IPS-NIHi7 (cell line): ENCODE measurements at regions not wholly inside any gene's neighbourhood (a gene's known extent, or its start where the extent isn't known, plus 50 kb on each side); places are given as distances from the start of the nearest gene placed in this dataset.
"Not testable (repeated sequence)": the region's sequence is repeated elsewhere in the genome, so short reads cannot be mapped to it uniquely, and the experiment has no call there.

Source experiments
- DNase-seq: peaks from one replicate; pipeline ENCODE4 v3.0.0; 2012; ENCODE audit warnings: mixed read lengths; ENCODE audit errors: extremely low spot score

DNA sequence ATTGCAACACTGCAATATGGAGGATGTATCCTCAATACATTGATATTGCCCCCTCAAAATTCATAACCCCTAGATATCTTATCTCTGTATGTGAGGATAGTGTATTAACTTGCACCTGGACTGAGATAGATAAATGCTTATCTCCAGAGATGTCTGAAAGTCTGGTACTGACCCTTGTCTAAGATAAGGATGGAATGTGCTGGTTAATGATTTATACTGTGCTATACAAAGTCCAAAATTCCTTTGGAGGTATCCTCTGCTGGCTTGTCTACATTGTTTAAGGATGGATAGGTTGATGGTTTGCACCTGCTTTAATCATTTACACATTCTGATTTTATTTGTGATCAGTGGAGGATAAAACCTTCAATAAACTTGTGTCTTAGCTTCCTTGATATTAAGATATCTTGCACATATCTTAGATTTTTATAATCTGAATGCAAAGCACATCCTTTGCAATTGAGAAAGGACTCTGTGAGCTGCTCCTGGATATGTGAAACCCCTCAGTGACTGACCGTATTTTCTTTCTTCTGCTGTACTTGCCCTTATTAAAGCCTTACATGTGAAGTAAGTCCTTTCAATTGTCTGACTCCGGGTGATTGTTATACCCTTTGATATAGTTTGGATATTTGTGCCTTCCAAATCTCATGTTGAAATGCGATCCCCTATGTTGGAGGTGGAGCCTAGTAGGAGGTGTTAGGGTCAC lies 430.3 kb upstream of the MAOA start:
- no peak for DNase-seq

DNA sequence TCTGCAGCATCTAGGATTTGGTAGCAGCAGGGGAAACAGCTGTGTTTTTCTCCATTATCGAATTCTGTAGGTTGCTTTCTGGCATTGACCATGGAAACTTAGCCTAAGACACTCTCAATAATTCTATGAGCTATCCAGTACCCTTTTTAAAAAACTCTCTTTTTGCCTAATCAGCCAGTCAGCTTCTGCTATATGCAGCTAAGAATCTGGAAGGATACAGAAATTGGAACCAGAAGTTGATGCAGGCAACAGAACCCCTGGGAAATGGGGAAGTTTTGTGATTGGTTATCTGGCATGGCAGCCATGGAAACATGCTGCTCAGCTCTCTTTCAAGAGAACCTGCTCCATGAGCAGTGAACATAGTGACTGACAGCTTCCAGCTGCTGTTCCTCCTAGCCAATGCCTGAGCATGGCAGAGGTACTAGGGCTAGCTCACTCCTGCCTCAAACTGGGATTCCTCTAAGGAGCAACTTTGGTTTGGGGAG lies 417.6 kb upstream of the MAOA start:
- no peak for DNase-seq

DNA sequence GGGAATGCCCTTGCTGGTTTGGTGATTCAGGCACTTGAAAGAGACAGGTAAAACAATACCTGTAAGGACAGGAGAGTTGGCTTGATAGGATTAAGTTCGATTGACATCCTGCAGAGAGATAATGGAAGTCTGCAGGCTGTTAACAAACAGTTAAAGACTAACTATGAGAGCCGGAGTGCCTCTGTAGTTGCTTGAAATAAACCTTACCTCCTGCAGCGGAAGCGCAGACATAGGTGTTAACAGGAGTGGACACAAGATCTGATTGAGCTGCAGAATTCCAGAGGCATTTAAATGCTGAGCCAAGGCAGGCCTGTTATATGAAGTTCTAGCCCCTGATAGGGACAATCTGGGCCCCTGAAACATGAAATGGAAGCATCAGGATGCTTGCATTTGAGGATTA lies 416.7 kb upstream of the MAOA start:
- DNase-seq, result peak; percentile 14

DNA sequence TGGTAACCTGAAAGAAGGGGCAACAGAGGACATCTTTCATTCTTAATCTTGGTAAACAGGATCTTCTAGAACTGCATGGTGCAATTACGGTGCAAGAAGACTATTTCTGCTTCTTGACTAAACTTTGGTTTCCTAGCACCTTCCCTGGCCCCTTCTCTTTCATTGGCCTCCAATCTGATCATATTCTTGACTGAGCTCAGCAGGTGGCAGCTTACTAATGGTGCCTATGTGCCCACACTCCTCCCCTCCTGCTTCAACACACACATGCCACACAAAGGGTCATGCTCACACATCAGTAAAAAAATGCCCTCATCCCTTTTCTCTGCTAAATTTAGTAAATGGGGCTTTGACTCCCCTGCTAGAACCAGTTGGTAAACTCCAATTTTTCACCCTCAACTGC lies 400.5 kb upstream of the MAOA start:
- no peak for DNase-seq

DNA sequence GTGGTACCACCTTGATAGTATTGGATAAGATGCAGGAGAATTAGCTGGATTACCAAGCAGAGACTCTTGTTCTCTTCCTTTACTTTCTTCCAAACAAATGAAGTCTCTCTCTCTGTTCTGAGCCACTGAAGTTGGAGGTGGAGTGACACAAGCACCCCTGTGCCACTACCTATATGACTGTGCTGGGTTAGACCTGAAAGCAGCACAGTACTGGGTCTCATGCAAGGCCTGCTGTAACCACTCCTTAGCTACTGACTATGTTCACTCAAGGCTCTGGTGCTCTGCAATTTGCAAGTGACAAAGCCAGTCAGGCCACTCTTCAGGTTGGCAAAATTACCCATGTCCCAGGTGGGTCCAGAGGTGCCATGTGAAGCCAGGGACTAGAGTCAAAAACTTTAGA lies 389.6 kb upstream of the MAOA start:
- no peak for DNase-seq

DNA sequence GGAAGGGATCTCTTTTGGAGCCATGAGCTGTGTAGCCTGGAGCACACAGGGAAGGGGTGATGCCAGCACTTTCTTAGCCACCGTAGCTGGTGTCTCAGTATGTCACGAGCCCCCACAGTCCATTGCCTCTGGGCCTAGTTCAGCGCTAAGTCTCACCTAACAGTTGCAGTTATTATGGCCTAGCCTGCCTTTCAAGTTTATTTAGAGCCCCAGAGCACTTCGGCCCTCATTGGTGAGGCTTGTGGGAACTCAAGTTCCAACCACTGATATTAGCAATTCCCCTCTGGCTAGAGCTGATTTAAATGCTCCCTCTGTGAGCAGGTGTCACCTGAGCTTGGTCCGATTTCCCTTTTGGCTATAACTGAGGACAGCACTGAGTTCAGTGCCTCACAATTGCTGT lies 388.4 kb upstream of the MAOA start:
- no peak for DNase-seq

DNA sequence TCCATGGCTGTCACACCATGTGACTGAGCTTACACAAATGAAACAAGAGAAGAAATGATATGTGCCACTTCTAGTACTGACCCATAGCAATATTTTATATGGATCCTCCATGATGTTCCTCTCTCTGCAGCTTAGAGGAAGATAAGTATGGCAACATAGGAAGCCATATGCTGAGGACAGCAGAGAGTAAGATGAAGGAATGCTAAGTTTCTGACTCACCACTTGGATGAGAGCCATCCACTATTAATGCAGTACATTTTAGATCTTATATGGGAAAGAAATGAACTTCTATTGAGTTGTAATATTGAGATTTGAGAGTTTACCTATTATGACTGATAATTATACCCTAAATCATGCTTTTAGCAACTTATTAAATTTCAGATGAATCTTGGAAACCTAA lies 386.9 kb upstream of the MAOA start:
- DNase-seq, result no peak

DNA sequence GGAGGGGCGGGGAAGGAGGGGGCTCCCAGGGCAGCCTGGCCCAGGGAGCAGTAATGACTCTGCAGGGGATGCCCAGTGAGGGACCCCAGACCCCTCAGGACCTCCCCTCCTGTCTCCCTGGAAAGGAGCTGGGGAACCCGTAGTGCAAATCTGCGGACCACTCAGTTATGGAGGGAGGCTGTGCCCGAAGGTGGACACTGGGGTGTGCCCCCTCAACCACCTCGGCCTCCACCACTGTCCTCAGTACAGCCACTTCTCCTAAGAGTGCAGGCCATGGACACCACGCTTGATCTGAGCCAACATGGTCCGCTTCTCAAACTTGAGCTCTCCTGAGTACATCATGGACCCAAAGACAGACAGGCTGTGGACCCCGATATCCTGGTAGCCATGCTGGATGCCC lies 378.2 kb upstream of the MAOA start:
- no peak for DNase-seq

DNA sequence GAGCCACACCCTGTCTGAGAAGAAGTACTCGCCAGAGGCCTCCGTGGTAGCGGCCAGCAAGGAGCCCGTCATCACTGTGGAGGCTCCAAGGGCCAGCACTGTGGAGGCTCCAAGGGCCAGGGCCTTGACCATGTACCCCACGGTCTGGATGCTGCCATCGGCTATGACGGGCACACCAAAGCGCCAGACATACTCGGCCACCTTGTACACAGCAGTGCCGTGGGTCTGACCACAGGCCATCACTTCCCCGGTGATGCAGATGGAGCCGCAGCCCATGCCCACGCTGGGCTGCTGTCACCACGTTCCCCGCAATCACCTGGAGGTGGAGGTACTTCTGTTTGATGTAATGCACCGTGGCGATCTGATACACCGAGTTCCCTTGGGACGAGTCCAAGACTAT lies 377.7 kb upstream of the MAOA start:
- no peak for DNase-seq

DNA sequence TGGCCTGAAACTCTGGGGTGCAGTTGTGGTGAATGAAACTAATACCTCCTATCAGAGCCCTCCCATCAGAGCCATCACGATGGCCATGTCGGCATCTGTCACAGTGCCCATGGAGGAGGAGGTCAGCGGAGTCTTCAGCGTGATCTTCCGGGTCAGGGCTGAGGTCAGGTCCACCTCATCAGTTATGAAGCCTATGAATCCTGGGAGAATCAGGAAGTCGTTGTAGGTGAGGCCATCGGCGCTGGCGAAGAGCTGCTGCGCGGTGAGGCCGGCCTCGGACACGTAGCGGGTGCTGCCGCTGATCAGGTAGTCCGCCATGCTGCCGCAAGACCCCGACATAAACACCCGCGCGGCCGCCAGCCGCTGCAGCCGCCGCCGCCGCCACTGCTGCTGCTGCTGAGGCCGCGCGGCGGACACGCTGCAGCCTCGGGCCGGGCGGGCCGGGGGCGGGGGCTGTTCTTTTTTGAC lies 376.7 kb upstream of the MAOA start:
- no peak for DNase-seq

DNA sequence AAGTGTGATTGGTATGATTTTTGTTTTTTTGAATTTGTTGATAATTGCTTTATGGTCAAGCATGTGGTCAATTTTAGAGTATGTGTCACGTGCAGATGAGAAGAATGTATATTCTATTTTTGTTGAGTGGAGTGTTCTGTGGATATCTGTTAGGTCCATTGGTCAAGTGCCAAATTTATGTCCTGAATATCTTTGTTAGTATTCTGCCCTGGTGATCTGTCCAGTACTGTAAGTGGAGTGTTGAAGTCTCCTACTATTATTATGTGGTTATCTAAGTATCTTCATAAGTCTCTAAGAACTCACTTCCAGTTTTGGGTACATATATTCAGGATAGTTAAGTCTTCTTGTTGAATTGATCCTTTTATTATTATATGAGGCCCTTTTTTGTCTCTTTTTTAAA lies 372.9 kb upstream of the MAOA start:
- DNase-seq, result no peak

DNA sequence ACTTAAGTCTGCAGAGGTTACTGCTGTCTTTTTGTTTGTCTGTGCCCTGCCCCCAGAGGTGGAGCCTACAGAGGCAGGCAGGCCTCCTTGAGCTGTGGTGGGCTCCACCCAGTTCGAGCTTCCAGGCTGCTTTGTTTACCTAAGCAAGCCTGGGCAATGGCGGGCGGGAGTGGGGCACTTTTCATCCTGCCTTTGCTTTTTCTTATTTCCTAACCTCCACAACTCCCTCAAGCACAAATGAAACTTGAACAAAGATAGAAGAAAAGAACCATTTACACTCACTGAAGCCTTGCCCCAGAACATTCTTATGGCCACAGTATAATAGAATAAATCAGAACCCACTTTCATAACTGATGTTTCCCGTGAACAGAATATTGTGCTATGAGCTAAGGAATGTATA lies 344.5 kb upstream of the MAOA start:
- DNase-seq, result not testable (repeated sequence)

DNA sequence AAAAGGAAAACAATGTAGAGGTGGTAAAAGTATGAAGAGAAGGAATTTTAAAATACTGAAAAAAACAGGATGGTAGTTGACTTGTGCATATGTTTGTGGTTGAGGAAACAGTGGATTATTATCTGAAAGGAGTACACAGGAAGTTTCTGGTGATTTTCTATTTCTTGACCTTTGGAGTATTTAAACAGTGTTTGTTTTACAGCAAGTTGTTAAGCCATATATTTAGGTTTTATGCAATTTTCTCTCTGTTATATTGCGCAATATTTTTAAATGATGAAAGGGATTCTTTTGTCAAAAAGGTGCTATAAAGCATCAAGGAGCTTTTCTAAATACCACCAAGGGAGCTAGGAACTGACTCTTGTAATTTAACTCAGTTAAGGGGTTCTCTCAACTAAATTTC lies 343.1 kb upstream of the MAOA start:
- DNase-seq, result no peak

DNA sequence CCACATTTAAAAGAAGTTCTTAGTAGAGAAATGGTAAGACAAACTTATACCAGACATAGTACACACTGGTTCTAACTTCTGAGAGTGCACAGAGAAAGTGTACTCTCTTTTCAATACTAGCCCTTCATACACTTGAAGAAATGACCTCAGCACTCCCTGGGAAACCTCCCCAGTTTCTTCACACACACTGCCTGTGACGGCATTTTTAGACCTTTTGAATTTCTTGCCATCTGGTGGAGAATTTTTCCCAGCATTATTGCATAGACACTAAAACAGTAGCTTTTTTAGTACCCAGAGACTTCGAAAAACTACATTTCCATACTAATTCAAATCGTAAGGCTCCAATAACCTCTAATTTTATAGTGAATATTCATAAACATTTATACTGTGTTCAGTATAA lies 341.6 kb upstream of the MAOA start:
- DNase-seq, result no peak

DNA sequence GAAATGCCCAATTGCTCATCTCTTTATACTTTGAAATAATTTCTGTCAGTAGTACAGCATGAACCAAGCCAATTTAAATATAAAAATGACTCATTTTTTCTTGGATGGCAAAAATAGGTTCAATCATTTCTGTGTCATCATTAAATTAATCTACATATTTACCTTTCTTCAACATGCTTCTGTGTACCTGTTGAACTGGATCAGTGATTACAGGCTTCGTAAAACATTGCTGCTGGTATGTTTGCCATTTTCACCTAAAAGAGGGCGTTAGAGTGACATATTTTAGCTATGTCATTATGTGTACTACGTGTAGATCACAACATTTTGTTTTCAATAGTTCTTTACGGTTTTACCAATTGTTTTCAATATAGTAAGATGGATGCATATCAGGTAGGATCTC lies 340.5 kb upstream of the MAOA start:
- no peak for DNase-seq

DNA sequence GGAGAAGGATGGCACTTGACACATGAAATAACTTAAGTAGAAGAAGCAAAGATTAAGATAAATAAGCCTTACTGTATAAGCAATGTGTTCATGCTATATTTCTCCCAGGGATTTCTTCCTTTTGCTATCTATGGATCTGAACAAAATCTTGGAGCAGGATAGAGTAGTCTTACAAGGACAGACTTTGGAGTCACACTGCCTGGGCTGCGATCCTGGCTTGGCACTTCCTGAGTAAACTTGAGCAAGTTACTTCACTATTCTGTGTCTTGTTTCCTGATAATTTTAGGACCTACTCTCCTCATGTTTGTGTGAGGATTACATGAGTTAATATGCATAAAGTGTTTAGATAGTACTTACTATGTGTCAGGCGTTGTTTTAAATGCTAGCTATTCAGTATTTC lies 340.0 kb upstream of the MAOA start:
- no peak for DNase-seq

DNA sequence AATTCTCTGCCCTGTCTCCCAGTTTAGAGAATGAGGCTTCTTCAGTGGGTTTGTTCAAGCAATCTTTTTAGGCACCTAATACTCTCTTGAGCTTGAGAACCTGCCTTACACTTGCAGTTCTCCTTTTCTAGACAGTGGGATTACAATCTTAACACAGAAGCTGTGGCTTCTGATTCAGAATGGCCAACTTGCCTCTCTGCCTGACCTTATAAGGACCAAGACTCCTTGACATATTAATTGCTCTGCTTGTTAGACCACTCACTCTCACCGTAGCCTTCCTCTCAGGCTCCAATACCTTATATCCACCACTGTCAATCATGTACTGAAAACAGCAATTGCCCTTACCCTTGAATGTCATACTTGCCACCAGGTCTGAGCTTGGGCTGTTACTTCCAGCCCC lies 338.7 kb upstream of the MAOA start:
- no peak for DNase-seq

DNA sequence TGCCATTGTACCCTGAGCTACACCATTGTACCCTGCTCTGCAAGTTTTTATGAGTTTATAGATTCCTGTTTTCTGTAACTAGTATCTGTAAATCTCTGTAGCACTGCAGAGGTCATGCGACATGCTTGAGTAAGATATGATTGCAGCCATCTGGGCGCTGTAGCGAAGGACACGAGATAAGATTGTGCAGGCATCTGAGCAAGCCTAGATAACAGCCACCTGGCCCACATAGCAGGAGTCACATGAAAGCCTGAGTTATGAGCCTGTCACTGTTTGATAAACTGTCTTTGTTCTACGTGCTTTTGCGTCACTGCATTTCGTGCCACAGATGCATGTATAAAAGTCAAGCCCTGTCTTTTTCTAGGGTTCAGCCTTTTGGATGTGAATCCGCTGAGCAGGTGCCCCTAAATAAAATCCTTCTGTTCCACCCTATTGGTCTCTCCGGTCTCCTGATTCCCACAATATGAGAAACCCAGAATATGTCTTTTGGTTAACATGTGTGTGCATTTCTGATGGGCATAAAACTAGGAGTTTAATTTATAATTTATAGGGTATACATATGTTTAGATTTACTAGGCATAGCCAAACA lies 327.6 kb upstream of the MAOA start:
- no peak for DNase-seq

DNA sequence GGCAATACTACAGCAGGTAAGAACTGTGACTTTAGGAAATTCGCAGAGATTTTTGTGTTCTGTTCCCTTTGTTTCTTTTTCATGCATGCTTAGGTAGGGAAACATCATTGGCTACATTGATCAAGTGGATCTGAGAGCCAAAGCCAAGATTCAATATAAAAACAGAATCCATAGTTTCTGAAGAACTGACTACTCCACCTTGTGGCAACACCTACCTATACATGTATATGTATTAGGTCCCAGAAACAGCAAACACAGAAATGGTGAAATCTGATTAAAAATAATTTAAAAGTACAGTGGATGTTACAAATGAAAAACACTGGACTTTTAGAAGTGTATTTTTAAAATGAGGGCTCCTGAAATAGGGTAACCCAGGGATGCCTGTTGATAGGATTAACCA lies 322.6 kb upstream of the MAOA start:
- peak; percentile 16 for DNase-seq

DNA sequence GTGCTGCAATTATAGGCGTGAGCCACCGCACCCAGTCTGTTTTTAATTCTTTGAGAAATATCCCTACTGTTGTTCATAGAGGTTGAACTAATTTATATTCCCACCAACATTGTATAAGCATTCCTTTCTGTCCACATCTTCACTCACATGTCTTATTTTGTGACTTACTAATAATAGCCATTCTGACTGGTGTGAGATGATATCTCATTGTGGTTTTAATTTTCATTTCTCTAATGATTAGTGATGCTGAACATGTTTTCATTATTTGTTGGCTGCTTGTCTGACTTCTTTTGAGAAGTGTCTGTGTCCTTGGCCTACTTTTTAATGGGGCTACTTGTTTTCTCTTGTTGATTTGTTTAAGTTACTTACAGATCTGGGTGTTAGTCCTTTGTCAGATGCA lies 310.9 kb upstream of the MAOA start:
- no peak for DNase-seq

DNA sequence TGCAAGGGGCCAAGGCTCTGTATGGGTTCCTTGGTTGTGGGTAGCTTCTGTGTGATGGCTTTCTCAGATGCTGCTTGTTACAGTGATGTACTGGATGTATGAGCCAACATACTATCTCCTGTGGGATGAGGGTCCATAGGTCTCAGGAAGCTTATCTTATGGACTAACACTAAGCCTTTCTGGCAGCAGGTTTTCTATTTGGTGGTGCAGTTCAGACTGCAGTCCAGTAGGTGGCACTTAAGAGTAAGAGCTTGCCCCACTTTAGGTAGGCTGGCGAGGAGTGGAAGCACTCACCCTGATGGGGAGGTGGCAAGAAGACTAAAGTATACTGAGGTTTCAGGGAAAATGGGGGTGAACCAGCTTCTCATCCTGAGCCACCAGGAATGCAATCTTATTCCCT lies 306.7 kb upstream of the MAOA start:
- DNase-seq, result peak; percentile 72

DNA sequence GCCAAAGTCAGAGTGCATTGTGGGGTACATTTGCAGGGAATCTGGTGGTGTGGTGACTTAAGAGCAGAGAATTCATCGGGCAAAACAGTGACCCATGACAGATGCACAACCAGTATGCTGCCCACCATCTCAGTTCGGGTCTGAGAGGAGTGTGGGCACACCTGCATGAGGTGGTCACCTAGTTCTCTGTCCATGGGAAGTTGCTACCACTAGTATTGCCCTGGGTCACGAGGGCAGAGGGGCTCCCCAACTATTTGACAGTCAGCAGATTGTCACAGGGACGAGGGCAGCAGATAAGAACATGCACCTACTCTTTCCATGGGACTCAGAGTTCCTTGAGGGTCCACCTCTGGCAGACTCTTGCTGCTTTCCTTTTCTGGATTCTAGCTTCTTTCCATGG lies 305.2 kb upstream of the MAOA start:
- DNase-seq, result no peak

DNA sequence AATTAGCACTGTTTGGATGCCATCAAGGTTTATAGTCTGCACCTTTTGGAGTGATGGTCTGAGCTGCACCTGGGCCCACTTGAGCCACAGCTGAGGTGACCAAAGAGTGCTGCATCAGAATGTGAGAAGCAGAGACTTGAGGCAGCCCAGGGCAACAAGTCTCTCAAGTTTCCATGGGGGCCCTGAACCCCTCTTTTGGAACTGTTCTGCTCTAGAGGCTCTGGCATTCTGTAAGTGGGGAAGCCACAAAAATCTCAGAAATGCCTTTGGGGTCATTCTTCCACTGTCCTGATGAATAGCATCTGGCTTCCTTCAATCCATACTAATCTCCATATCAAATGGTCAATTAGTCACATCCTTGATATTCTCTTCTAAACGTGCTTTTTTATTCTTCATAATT lies 298.4 kb upstream of the MAOA start:
- no peak for DNase-seq

DNA sequence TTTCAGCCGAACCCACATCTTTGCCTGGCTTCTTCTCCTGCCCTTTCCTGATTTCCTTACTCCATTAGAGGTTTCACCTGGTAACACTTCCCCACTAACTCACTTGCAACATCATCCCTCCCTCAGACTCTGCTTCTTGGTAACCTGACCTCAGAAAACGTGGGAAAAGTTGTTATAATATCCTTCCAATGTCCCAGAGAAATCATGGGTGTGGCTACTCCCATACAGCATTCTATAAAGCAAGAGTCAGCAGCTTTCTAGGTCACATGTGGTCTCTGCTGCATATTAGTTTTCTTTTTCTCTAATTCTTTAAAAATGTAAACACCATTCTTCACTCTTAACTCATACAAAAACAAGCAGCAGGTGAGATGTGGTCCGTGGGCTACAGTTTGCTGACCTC lies 283.1 kb upstream of the MAOA start:
- DNase-seq, result no peak
